ENCODE measurements at regions not wholly inside any gene's neighbourhood (a gene's known extent, or its start where the extent isn't known, plus 50 kb on each side); places are given as distances from the start of the nearest gene placed in this dataset.
"Not testable (repeated sequence)": the region's sequence is repeated elsewhere in the genome, so short reads cannot be mapped to it uniquely, and the experiment has no call there.

DNA sequence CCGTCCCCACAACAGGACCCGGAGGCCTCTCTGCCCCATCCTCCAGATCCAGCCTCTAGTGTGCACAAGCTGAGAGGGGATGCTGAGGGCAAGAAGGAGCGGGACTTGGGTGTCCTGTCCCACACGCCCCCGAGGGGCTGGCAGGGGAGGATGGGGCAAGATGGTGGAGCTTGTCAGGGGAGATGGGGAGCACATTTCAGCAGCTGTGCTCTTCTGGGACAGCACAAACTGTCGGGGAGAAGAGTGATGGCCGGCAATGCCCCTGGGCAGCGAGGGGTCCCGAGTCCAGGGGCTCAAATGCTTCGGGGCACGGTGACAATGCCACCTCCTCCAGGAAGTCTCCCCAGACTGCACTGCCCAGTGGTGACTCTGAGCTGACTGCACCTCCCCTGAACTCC lies 134.5 kb downstream of the FAM53A start:
- no peak overlapping the region for H3K4me3 ChIP-seq (ENCODE audit: low read depth, low read length)
- TF ChIP-seq CTCF (IDR thresholded peaks at IDR 0.05; ENCODE audit: borderline replicate concordance, insufficient read depth, low read depth, low read length): no peak

- peak; percentile 82 for TF ChIP-seq CTCF (IDR thresholded peaks at IDR 0.05; ENCODE audit: borderline replicate concordance, insufficient read depth, low read depth, low read length)
- not testable (repeated sequence) for H3K4me3 ChIP-seq (ENCODE audit: low read depth, low read length)
These were observed 135.1 kb downstream of the FAM53A start for GRCh38 chr4:1548827-1549637.

GRCh38 chr4:1547856-1548826 lies 136.0 kb downstream of the FAM53A start:
- TF ChIP-seq CTCF (IDR thresholded peaks at IDR 0.05; ENCODE audit: borderline replicate concordance, insufficient read depth, low read depth, low read length): no peak
- H3K4me3 ChIP-seq (ENCODE audit: low read depth, low read length): no peak overlapping the region

DNA sequence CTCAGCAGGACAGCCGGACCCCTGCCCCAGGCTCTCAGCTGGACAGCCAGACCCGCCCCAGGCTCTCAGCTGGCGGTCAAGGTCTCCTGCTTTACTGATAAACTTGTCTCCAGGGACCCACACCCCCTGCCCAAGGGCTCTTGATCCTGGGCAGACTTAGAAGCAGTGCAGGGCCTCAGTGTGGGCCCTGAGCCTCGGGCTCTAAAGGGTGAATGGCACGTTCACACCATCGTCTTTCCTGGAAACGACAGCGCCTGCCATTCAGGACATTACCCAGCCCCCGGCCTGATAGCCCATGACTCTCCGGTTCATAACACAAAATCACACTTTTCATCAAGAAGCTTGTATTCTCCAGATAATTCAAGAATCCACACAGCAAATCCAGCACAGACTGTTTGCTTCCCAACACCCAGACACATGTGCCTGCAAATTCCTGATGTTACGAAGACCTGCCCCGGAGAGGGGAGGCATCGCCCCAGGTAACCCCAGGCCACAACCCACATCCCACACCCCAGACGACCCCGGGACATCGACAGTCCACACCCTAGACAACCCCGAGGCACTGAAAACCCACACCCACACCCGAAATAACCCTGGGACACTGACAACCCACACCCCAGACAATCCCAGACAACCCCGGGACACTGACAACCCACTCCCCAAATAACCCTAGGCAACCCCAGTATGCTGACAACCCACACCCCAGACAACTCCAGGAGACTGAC lies 136.8 kb downstream of the FAM53A start:
- no peak for TF ChIP-seq CTCF (IDR thresholded peaks at IDR 0.05; ENCODE audit: borderline replicate concordance, insufficient read depth, low read depth, low read length)
- H3K4me3 ChIP-seq (ENCODE audit: low read depth, low read length): no peak overlapping the region

DNA sequence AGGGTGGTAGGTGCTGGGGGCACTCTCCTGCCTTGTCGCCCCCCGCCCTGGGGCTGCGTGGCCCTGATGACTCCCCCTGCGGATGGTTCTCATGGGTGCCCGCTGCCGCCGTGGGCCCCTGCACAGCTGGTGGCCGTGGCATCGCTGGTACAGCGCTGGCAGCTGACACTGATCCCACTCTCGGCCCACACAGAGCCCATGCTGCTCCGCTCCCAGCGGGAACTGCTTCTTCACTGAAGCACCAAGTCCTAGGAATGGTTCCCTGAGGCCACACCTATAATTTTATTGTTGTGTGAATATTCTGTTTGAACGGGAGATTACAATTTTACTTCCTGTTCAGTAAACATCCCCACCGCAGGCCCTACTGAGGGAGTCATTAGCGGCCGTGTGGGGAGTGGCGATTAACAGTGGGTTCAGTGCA lies 138.6 kb upstream of the NKX1-1 start:
- no peak for TF ChIP-seq CTCF (IDR thresholded peaks at IDR 0.05; ENCODE audit: borderline replicate concordance, insufficient read depth, low read depth, low read length)
- no peak overlapping the region for H3K4me3 ChIP-seq (ENCODE audit: low read depth, low read length)

GRCh38 chr4:1544435-1544834 lies 138.2 kb upstream of the NKX1-1 start:
- H3K4me3 ChIP-seq (ENCODE audit: low read depth, low read length): not testable (repeated sequence)

DNA sequence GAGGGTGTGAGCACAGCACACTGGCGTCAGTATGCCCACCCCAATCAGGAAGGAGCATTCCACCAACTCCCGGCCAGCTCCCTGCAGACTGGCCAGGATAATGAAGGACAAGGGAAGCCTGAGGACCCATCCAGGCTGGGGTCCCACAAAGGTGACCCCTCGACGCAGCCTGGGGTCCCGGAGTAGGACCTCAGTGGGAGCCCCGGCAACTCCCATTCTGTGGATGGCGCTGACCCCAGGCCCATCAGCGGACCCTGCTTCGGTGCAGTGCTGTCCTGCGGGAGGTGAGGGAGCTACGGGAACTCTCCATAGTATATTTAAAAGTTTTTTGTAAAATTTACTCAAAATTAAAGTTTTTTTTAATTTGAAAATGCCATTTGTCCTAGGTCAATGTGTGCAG lies 137.7 kb upstream of the NKX1-1 start:
- no peak for TF ChIP-seq CTCF (IDR thresholded peaks at IDR 0.05; ENCODE audit: borderline replicate concordance, insufficient read depth, low read depth, low read length)
- H3K4me3 ChIP-seq (ENCODE audit: low read depth, low read length): no peak overlapping the region

Data from GM12875 (cell line).